ENCODE measurements at regions not wholly inside any gene's neighbourhood (a gene's known extent, or its start where the extent isn't known, plus 50 kb on each side); places are given as distances from the start of the nearest gene placed in this dataset.

GRCh38 chr7:25672496-25672895, 444.2 kb upstream of the NPVF start:
- no peaks in the 10 kb centered on the region for H3K9me3 ChIP-seq
- no peak overlapping the region for H3K4me3 ChIP-seq
- intact Hi-C loops (cut with DNase I), result no loop called here
- H3K36me3 ChIP-seq, result no peaks in the 10 kb centered on the region
- no peak overlapping the region for H3K27ac ChIP-seq
- no peaks in the 10 kb centered on the region for H3K4me1 ChIP-seq
- ATAC-seq (no peak), DNase-seq (no peak)
- no peak for TF ChIP-seq CTCF (IDR thresholded peaks at IDR 0.05)
- no peaks in the 10 kb centered on the region for H3K27me3 ChIP-seq

- Histone ChIP-seq H3K4me3 (no peak overlapping the region), H3K27ac (no peak overlapping the region), H3K36me3 (no peaks in the 10 kb centered on the region), H3K9me3 (no peaks in the 10 kb centered on the region), H3K4me1 (no peaks in the 10 kb centered on the region), H3K27me3 (no peaks in the 10 kb centered on the region)
- no peak for TF ChIP-seq CTCF (IDR thresholded peaks at IDR 0.05)
- DNase-seq (no peak), ATAC-seq (no peak)
- intact Hi-C loops (cut with DNase I), result no loop called here
Measured at GRCh38 chr7:25675789-25676474, 447.6 kb upstream of the NPVF start.

GRCh38 chr7:25677595-25677994, 449.3 kb upstream of the NPVF start:
- H3K4me3 ChIP-seq, result no peak overlapping the region
- intact Hi-C loops (cut with DNase I), result no loop called here
- ATAC-seq (no peak), DNase-seq (no peak)
- no peak overlapping the region for H3K27ac ChIP-seq
- H3K4me1 ChIP-seq, result no peaks in the 10 kb centered on the region
- no peaks in the 10 kb centered on the region for H3K27me3 ChIP-seq
- no peaks in the 10 kb centered on the region for H3K36me3 ChIP-seq
- no peaks in the 10 kb centered on the region for H3K9me3 ChIP-seq
- TF ChIP-seq CTCF (IDR thresholded peaks at IDR 0.05), result no peak

DNA sequence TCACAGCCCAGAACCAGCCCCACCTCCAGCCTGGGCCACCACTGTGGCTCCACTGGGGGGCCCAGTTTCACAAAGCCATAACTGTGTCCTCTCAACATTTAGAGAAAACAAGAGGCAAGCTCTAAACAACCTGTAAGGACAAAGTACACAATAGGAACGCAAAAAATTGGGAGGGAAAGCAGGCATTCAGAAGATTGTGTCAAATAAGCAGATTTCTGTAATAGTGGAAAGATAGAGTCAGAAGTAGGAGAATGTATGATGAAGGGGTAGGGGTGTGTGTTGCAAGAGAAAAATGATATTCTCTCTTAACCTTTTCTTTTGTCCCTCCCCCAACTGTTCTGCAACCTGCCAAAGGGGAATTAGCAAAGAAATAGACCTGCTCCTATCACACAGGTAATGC, 449.9 kb upstream of the NPVF start:
- no peak for ATAC-seq
- intact Hi-C loops (cut with DNase I), result no loop called here

GRCh38 chr7:25680636-25681035, 452.4 kb upstream of the NPVF start:
- TF ChIP-seq CTCF (IDR thresholded peaks at IDR 0.05), result no peak
- H3K4me1 ChIP-seq, result no peaks in the 10 kb centered on the region
- no peak for DNase-seq
- H3K9me3 ChIP-seq, result no peaks in the 10 kb centered on the region
- H3K27ac ChIP-seq, result no peak overlapping the region
- H3K27me3 ChIP-seq, result no peaks in the 10 kb centered on the region
- intact Hi-C loops (cut with DNase I), result no loop called here
- no peaks in the 10 kb centered on the region for H3K36me3 ChIP-seq
- no peak for ATAC-seq
- no peak overlapping the region for H3K4me3 ChIP-seq

More for the DNA sequence above, 449.9 kb upstream of the NPVF start:
- H3K9me3 ChIP-seq, result no peaks in the 10 kb centered on the region
- no peaks in the 10 kb centered on the region for H3K4me1 ChIP-seq
- H3K27me3 ChIP-seq, result no peaks in the 10 kb centered on the region
- TF ChIP-seq CTCF (IDR thresholded peaks at IDR 0.05), result no peak
- DNase-seq, result no peak
- no peaks in the 10 kb centered on the region for H3K36me3 ChIP-seq
- no peak overlapping the region for H3K4me3 ChIP-seq
- H3K27ac ChIP-seq, result no peak overlapping the region

Data from left lung (tissue), 4 donors.